ENCODE measurements at regions not wholly inside any gene's neighbourhood (a gene's known extent, or its start where the extent isn't known, plus 50 kb on each side); places are given as distances from the start of the nearest gene placed in this dataset.
"Not testable (repeated sequence)": the region's sequence is repeated elsewhere in the genome, so short reads cannot be mapped to it uniquely, and the experiment has no call there.

GRCh38 chr14:43579671-43580070 is 927.4 kb downstream of the FSCB start:
- no peak for TF ChIP-seq CTCF (IDR thresholded peaks at IDR 0.05)
- TF ChIP-seq POLR2A (IDR thresholded peaks at IDR 0.05) = no peak
- no peak for ATAC-seq
- H3K9me3 ChIP-seq = peaks cover 0 to 25% (median 5%) of the 10 kb centered on the region in 12 donors
- no peak for DNase-seq
- H3K4me3 ChIP-seq = no peak overlapping the region
- WGBS, 4 donors = 64 to 81% (median 71%) methylated on average over 2 of the region's 2 CpGs
- H3K27me3 ChIP-seq = no peaks in the 10 kb centered on the region
- intact Hi-C loops (cut with DNase I) = no loop called here
- H3K27ac ChIP-seq = no peak overlapping the region
- no peaks in the 10 kb centered on the region for H3K4me1 ChIP-seq
- no peaks in the 10 kb centered on the region for H3K36me3 ChIP-seq

GRCh38 chr14:43568022-43568421 is 939.1 kb downstream of the FSCB start:
- Histone ChIP-seq H3K9me3 (peaks cover 0 to 3% (median 0%) of the 10 kb centered on the region in 12 donors), H3K27ac (no peak overlapping the region), H3K36me3 (no peaks in the 10 kb centered on the region), H3K27me3 (no peaks in the 10 kb centered on the region), H3K4me3 (no peak overlapping the region), H3K4me1 (no peaks in the 10 kb centered on the region)
- no peak for ATAC-seq
- TF ChIP-seq POLR2A (IDR thresholded peaks at IDR 0.05) = no peak
- no peak for TF ChIP-seq CTCF (IDR thresholded peaks at IDR 0.05)
- intact Hi-C loops (cut with DNase I) = no loop called here
- 36 to 55% (median 48%) methylated on average over 1 of the region's 1 CpG for WGBS, 4 donors
- DNase-seq = no peak

- H3K27ac ChIP-seq = no peak overlapping the region
- 78 to 91% (median 83%) methylated on average over 1 of the region's 1 CpG for WGBS, 4 donors
- DNase-seq = no peak
- H3K4me1 ChIP-seq = no peaks in the 10 kb centered on the region
- ATAC-seq = no peak
- H3K4me3 ChIP-seq = no peak overlapping the region
- intact Hi-C loops (cut with DNase I) = no loop called here
- TF ChIP-seq POLR2A (IDR thresholded peaks at IDR 0.05) (no peak), CTCF (IDR thresholded peaks at IDR 0.05) (no peak)
- no peaks in the 10 kb centered on the region for H3K9me3 ChIP-seq
- no peaks in the 10 kb centered on the region for H3K27me3 ChIP-seq
- H3K36me3 ChIP-seq = no peaks in the 10 kb centered on the region
These were observed 958.7 kb downstream of the FSCB start for GRCh38 chr14:43548368-43548767.

GRCh38 chr14:43547596-43547995 is 959.5 kb downstream of the FSCB start:
- H3K27ac ChIP-seq; H3K4me1 ChIP-seq; ATAC-seq; H3K9me3 ChIP-seq; H3K36me3 ChIP-seq; intact Hi-C loops (cut with DNase I); DNase-seq; H3K4me3 ChIP-seq; H3K27me3 ChIP-seq: not testable (repeated sequence)
- 45 to 55% (median 52%) methylated on average over 2 of the region's 2 CpGs for WGBS, 4 donors

GRCh38 chr14:43541356-43541755 is 965.7 kb downstream of the FSCB start:
- no peak for ATAC-seq
- WGBS, 4 donors = 89 to 93% (median 91%) methylated on average over 11 of the region's 11 CpGs

More at GRCh38 chr14:43541356-43541755, 965.7 kb downstream of the FSCB start:
- no peak overlapping the region for H3K4me3 ChIP-seq
- DNase-seq = peak in 1 of 5 donors; percentile 29
- no peaks in the 10 kb centered on the region for H3K36me3 ChIP-seq
- no peaks in the 10 kb centered on the region for H3K9me3 ChIP-seq
- H3K27ac ChIP-seq = no peak overlapping the region
- intact Hi-C loops (cut with DNase I) = no loop called here
- no peaks in the 10 kb centered on the region for H3K4me1 ChIP-seq
- no peak for TF ChIP-seq POLR2A (IDR thresholded peaks at IDR 0.05)
- H3K27me3 ChIP-seq = no peaks in the 10 kb centered on the region
